ENCODE measurements at regions not wholly inside any gene's neighbourhood (a gene's known extent, or its start where the extent isn't known, plus 50 kb on each side); places are given as distances from the start of the nearest gene placed in this dataset.

DNA sequence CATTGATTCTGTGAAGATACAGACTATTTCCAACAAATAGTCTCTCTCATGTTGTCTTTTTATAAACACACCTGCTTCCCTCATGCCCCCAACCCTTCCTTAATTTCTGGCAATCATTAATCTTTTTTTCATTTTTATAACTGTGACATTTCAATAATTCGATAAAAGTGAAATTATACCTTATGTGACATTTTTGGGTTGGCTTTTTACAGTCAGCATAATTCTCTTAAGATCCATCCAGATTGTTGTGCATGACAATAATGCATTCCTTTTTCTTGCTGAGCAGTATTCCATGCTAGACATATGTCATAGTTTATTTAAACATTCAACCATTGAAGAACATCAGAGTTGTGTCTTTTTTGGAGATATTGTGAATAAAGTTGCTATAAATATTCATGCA is 541.8 kb upstream of the VRK2 start:
- Histone ChIP-seq H3K27me3 (no peaks in the 10 kb centered on the region), H3K4me1 (no peaks in the 10 kb centered on the region), H3K36me3 (no peaks in the 10 kb centered on the region), H3K4me3 (no peak overlapping the region), H3K27ac (no peak overlapping the region), H3K9me3 (no peaks in the 10 kb centered on the region)
- DNase-seq, result no peak
- TF ChIP-seq, protein P1, sequence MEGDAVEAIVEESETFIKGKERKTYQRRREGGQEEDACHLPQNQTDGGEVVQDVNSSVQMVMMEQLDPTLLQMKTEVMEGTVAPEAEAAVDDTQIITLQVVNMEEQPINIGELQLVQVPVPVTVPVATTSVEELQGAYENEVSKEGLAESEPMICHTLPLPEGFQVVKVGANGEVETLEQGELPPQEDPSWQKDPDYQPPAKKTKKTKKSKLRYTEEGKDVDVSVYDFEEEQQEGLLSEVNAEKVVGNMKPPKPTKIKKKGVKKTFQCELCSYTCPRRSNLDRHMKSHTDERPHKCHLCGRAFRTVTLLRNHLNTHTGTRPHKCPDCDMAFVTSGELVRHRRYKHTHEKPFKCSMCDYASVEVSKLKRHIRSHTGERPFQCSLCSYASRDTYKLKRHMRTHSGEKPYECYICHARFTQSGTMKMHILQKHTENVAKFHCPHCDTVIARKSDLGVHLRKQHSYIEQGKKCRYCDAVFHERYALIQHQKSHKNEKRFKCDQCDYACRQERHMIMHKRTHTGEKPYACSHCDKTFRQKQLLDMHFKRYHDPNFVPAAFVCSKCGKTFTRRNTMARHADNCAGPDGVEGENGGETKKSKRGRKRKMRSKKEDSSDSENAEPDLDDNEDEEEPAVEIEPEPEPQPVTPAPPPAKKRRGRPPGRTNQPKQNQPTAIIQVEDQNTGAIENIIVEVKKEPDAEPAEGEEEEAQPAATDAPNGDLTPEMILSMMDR (IDR thresholded peaks at IDR 0.05), result no peak
- intact Hi-C loops (cut with DNase I; ENCODE audit: low total_unique reads), result no loop called here

DNA sequence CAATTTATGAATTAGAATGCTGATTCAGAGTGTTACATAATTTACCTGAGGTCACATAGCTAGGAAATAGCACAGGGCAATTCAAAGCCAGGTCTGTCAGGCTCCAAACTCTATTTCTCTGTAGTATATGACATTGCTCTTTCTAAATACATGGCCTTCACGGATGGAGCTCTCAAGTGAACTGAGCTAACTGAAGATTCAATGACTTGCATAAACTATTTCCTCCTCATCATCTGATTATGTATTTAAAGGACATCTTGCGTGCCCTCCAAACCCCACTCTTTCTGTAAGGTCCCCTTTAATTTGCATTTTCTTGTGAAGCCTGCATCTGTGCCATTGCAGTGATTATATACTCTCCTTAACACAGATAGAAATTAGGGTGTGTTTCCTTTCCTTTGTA is 537.4 kb upstream of the VRK2 start:
- intact Hi-C loops (cut with DNase I; ENCODE audit: low total_unique reads), result no loop called here
- no peak overlapping the region for H3K27ac ChIP-seq
- no peaks in the 10 kb centered on the region for H3K36me3 ChIP-seq
- H3K4me1 ChIP-seq, result no peaks in the 10 kb centered on the region
- no peaks in the 10 kb centered on the region for H3K27me3 ChIP-seq
- TF ChIP-seq, protein P1 (IDR thresholded peaks at IDR 0.05), result no peak
- DNase-seq, result no peak
- no peak overlapping the region for H3K4me3 ChIP-seq
- H3K9me3 ChIP-seq, result no peaks in the 10 kb centered on the region

DNA sequence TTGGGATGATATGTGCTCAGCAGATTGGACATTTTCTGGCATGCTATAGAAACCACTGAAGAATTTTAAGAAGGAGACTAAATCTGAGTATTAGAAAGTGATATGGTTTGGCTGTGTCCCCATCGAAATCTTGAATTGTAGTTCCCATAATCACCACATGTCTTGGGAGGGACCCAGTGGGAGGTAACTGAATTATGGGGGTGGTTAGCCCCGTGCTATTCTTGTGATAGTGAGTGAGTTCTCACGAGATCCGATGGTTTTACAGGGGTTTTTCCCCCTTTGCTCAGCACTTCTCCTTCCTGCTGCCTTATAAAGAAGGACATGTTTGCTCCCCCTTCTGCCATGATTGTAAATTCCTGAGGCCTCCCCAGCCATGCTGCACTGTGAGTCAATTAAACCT is 535.9 kb upstream of the VRK2 start:
- TF ChIP-seq, protein P1 (IDR thresholded peaks at IDR 0.05), result no peak
- H3K27me3 ChIP-seq, result no peaks in the 10 kb centered on the region
- no peak for DNase-seq
- intact Hi-C loops (cut with DNase I; ENCODE audit: low total_unique reads), result loop anchor here (10.0 kb wide), 1 partner anchor 1326 kb away; the partner anchor contains the start of gene CCDC85A
- H3K36me3 ChIP-seq, result no peaks in the 10 kb centered on the region
- H3K4me3 ChIP-seq, result no peak overlapping the region
- H3K27ac ChIP-seq, result no peak overlapping the region
- H3K4me1 ChIP-seq, result no peaks in the 10 kb centered on the region
- H3K9me3 ChIP-seq, result no peaks in the 10 kb centered on the region

DNA sequence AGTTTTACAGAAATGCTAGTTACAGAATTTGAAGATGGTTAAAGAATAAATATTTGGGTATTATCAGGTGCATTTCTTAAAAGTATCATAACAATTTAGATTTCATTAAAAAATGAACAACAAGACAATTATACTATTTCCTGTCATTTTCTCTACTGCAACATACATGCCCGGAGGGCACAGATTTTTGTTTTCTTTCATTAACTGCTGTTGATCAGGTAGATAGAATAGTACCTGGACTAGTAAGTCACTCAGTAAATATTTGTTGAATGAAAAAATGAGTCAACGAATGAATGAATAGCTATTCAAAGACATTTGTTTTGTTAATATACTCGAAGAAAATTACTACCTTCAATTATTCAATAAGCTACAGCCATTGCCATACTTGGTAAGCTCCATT is 531.2 kb upstream of the VRK2 start:
- Histone ChIP-seq H3K27me3 (no peaks in the 10 kb centered on the region), H3K4me3 (no peak overlapping the region), H3K27ac (no peak overlapping the region), H3K36me3 (no peaks in the 10 kb centered on the region), H3K9me3 (no peaks in the 10 kb centered on the region), H3K4me1 (no peaks in the 10 kb centered on the region)
- TF ChIP-seq, protein P1 (IDR thresholded peaks at IDR 0.05), result no peak
- DNase-seq, result no peak
- intact Hi-C loops (cut with DNase I; ENCODE audit: low total_unique reads), result loop anchor here (5.0 to 10.0 kb wide), 2 partner anchors 1158 to 1331 kb away; partner anchors contain the start of gene CCDC85A

DNA sequence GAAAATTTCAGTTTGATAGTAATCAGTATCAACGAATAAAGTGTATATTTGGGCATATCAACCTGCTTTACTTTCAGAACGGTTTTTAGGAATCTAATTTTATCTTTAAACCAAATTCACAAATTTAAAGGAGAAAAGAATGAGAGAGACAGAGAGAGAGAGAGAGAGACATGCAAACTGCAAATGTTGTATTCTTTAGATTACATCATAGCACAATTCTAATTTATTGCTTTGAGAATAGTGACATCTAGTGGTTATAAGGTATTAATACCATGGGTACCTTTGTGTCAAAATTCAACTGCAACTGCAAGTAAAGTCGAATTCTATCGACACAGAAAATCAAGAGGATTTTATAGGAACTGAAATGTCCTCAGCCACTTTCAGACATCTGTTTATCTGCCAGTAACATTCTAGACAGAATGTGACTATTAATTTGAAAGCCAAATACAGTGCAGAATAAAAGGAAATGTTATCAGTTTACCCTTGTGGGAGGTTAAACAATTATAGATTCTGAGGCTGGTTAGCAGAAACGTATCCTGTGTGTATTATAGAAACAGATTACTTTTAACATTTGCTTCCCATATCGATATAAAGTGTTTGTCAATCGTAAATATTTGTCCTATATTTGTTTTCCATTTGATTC is 529.8 kb upstream of the VRK2 start:
- TF ChIP-seq, protein P1 (IDR thresholded peaks at IDR 0.05), result peak; percentile 53 to 59
- Histone ChIP-seq H3K4me1 (no peaks in the 10 kb centered on the region), H3K4me3 (no peak overlapping the region), H3K36me3 (no peaks in the 10 kb centered on the region), H3K27ac (no peak overlapping the region), H3K27me3 (no peaks in the 10 kb centered on the region), H3K9me3 (no peaks in the 10 kb centered on the region)
- DNase-seq, result no peak
- intact Hi-C loops (cut with DNase I; ENCODE audit: low total_unique reads), result loop anchor here (5.0 to 10.0 kb wide), 2 partner anchors 1160 to 1332 kb away; partner anchors contain the start of gene CCDC85A

All from tibial artery (tissue), 4 donors.